ENCODE measurements at regions not wholly inside any gene's neighbourhood (a gene's known extent, or its start where the extent isn't known, plus 50 kb on each side); places are given as distances from the start of the nearest gene placed in this dataset.

- Histone ChIP-seq H3K9me3 (ENCODE audit: insufficient read depth, low read depth, low read length) (no peaks in the 10 kb centered on the region), H2AFZ (ENCODE audit: low read length) (no peak overlapping the region), H3K9ac (ENCODE audit: low read depth, low read length, poor library complexity, severe bottlenecking) (peak overlapping the region; percentile 66), H3K36me3 (ENCODE audit: insufficient read depth, low read length) (no peaks in the 10 kb centered on the region), H4K20me1 (ENCODE audit: insufficient read depth, low read length, poor library complexity, severe bottlenecking) (no peaks in the 10 kb centered on the region), H3F3A (ENCODE audit: low read depth) (peaks cover 34% of the 10 kb centered on the region), H3K4me1 (ENCODE audit: insufficient read depth, low read length, poor library complexity, severe bottlenecking) (peaks cover 92% of the 10 kb centered on the region), H3K4me3 (ENCODE audit: low read length, poor library complexity, severe bottlenecking) (peak overlapping the region; percentile 37), H3K4me2 (ENCODE audit: low read depth, low read length, poor library complexity, severe bottlenecking) (peak overlapping the region; percentile 64), H3K79me2 (ENCODE audit: insufficient read depth, low read length) (no peaks in the 10 kb centered on the region; the same call in 1 of the 2 replicates), H3K9me2 (replicated peaks; ENCODE audit: low read depth, low read length) (no peaks in the 10 kb centered on the region), H3K27me3 (ENCODE audit: insufficient read depth, low read length, poor library complexity, severe bottlenecking) (no peaks in the 10 kb centered on the region)
- TF ChIP-seq CTCF (conservative IDR thresholded peaks at IDR 0.05; ENCODE audit: low read length): no peak
- TF ChIP-seq EZH2phosphoT487 (IDR thresholded peaks at IDR 0.05; ENCODE audit: borderline replicate concordance): no peak
Observed at GRCh38 chr4:123299212-123299691, 97.3 kb upstream of the SPRY1 start.

GRCh38 chr4:123300222-123301039 lies 96.2 kb upstream of the SPRY1 start:
- H3K9me2 ChIP-seq (replicated peaks; ENCODE audit: low read depth, low read length): no peaks in the 10 kb centered on the region
- H3K79me2 ChIP-seq (ENCODE audit: insufficient read depth, low read length): no peaks in the 10 kb centered on the region; the same call in 1 of the 2 replicates
- peaks cover 92% of the 10 kb centered on the region for H3K4me1 ChIP-seq (ENCODE audit: insufficient read depth, low read length, poor library complexity, severe bottlenecking)
- H3F3A ChIP-seq (ENCODE audit: low read depth): peaks cover 34% of the 10 kb centered on the region
- peak overlapping the region; percentile 73 for H3K4me2 ChIP-seq (ENCODE audit: low read depth, low read length, poor library complexity, severe bottlenecking)
- H3K9ac ChIP-seq (ENCODE audit: low read depth, low read length, poor library complexity, severe bottlenecking): peak overlapping the region; percentile 72
- no peaks in the 10 kb centered on the region for H3K36me3 ChIP-seq (ENCODE audit: insufficient read depth, low read length)
- H3K27me3 ChIP-seq (ENCODE audit: insufficient read depth, low read length, poor library complexity, severe bottlenecking): no peaks in the 10 kb centered on the region
- no peaks in the 10 kb centered on the region for H3K9me3 ChIP-seq (ENCODE audit: insufficient read depth, low read depth, low read length)
- no peak overlapping the region for H2AFZ ChIP-seq (ENCODE audit: low read length)
- peak overlapping the region; percentile 39 for H3K4me3 ChIP-seq (ENCODE audit: low read length, poor library complexity, severe bottlenecking)
- TF ChIP-seq CTCF (conservative IDR thresholded peaks at IDR 0.05; ENCODE audit: low read length) (no peak), EZH2phosphoT487 (IDR thresholded peaks at IDR 0.05; ENCODE audit: borderline replicate concordance) (no peak)
- no peaks in the 10 kb centered on the region for H4K20me1 ChIP-seq (ENCODE audit: insufficient read depth, low read length, poor library complexity, severe bottlenecking)

- Histone ChIP-seq H3K9me2 (replicated peaks; ENCODE audit: low read depth, low read length) (no peaks in the 10 kb centered on the region), H3F3A (ENCODE audit: low read depth) (peaks cover 34% of the 10 kb centered on the region), H3K27me3 (ENCODE audit: insufficient read depth, low read length, poor library complexity, severe bottlenecking) (no peaks in the 10 kb centered on the region), H3K9me3 (ENCODE audit: insufficient read depth, low read depth, low read length) (no peaks in the 10 kb centered on the region), H3K9ac (ENCODE audit: low read depth, low read length, poor library complexity, severe bottlenecking) (peak overlapping the region; percentile 72), H3K4me3 (ENCODE audit: low read length, poor library complexity, severe bottlenecking) (no peak overlapping the region), H3K4me1 (ENCODE audit: insufficient read depth, low read length, poor library complexity, severe bottlenecking) (peaks cover 82% of the 10 kb centered on the region), H4K20me1 (ENCODE audit: insufficient read depth, low read length, poor library complexity, severe bottlenecking) (no peaks in the 10 kb centered on the region), H2AFZ (ENCODE audit: low read length) (no peak overlapping the region), H3K79me2 (ENCODE audit: insufficient read depth, low read length) (no peaks in the 10 kb centered on the region; the same call in 1 of the 2 replicates), H3K4me2 (ENCODE audit: low read depth, low read length, poor library complexity, severe bottlenecking) (peak overlapping the region; percentile 73), H3K36me3 (ENCODE audit: insufficient read depth, low read length) (no peaks in the 10 kb centered on the region)
- no peak for TF ChIP-seq CTCF (conservative IDR thresholded peaks at IDR 0.05; ENCODE audit: low read length)
- TF ChIP-seq EZH2phosphoT487 (IDR thresholded peaks at IDR 0.05; ENCODE audit: borderline replicate concordance): no peak
Observed at GRCh38 chr4:123301923-123302322, 94.7 kb upstream of the SPRY1 start.

All from Loucy (cell line).